Fibroblast of lung (primary cell): ENCODE measurements at regions not wholly inside any gene's neighbourhood (a gene's known extent, or its start where the extent isn't known, plus 50 kb on each side); places are given as distances from the start of the nearest gene placed in this dataset.

Experiments
- DNase-seq, 2 donors: peaks; one replicate each; pipeline versions ENCODE4 v3.0.0 to v3.0.0-alpha.2; 2010; ENCODE audit warnings: low read depth in 2 of 2
- H2AFZ ChIP-seq: 2 replicates; pipeline ENCODE4 v1.5.1; 2012; ENCODE audit warnings: low read length, control low read depth, inconsistent platforms
- H3K27ac ChIP-seq: 2 replicates; pipeline ENCODE4 v1.5.1; 2011; ENCODE audit warnings: low read length, control low read depth; ENCODE audit not compliant: insufficient read depth
- H3K27me3 ChIP-seq: 2 replicates; pipeline ENCODE4 v1.5.1; 2011; ENCODE audit warnings: mild to moderate bottlenecking, low read length; ENCODE audit not compliant: control insufficient read depth, insufficient read depth
- H3K36me3 ChIP-seq: 2 replicates; pipeline ENCODE4 v1.5.1; 2011; ENCODE audit warnings: low read length; ENCODE audit not compliant: control insufficient read depth, insufficient read depth
- H3K4me1 ChIP-seq: 2 replicates; pipeline ENCODE4 v1.5.1; 2011; ENCODE audit warnings: low read length; ENCODE audit not compliant: control insufficient read depth, insufficient read depth; ENCODE audit errors: extremely low read depth
- H3K4me2 ChIP-seq: 2 replicates; pipeline ENCODE4 v1.5.1; 2011; ENCODE audit warnings: low read length, control low read depth; ENCODE audit not compliant: insufficient read depth; ENCODE audit errors: extremely low read depth
- H3K4me3 ChIP-seq, 4 experiments: fragments of 200-600 bp in 1 of 4; sonication (generic) in 1 of 4; replicated peaks in 1 of 4; 2 replicates each; pipeline ENCODE4 v1.5.1; 2011 to 2016; ENCODE audit warnings: low read length in 4 of 4, low read depth in 3 of 4, mild to moderate bottlenecking in 3 of 4, control low read depth in 2 of 4, inconsistent platforms in 1 of 4, mixed read lengths in 1 of 4; ENCODE audit not compliant: insufficient read depth in 1 of 4; ENCODE audit errors: control extremely low read depth in 1 of 4
- H3K79me2 ChIP-seq: 2 replicates; pipeline ENCODE4 v1.5.1; 2012; ENCODE audit warnings: mild to moderate bottlenecking, low read length, inconsistent platforms; ENCODE audit not compliant: control insufficient read depth, insufficient read depth
- H3K9ac ChIP-seq: 2 replicates; pipeline ENCODE4 v1.5.1; 2011; ENCODE audit warnings: mild to moderate bottlenecking, low read length, control low read depth; ENCODE audit not compliant: insufficient read depth
- H3K9me3 ChIP-seq: 2 replicates; pipeline ENCODE4 v1.5.1; 2012; ENCODE audit warnings: low read depth, low read length; ENCODE audit not compliant: control insufficient read depth, insufficient read depth
- H4K20me1 ChIP-seq: 2 replicates; pipeline ENCODE4 v1.5.1; 2011; ENCODE audit warnings: low read length; ENCODE audit not compliant: control insufficient read depth, insufficient read depth; ENCODE audit errors: extremely low read depth
- EZH2 ChIP-seq: IDR thresholded peaks from 2 replicates; pipeline ENCODE4 v1.5.1; 2012; ENCODE audit warnings: low read length, control low read depth, mild to moderate bottlenecking; ENCODE audit errors: missing control alignments
- TF ChIP-seq, protein P1 (sequence below), 2 donors: IDR thresholded peaks in 1 of 2; conservative IDR thresholded peaks in 1 of 2; 1 replicate in 1 of 2; 2 replicates in 1 of 2; pipeline ENCODE4 v1.5.1; 2011 to 2012; ENCODE audit warnings: low read length in 2 of 2, control low read depth in 1 of 2, inconsistent platforms in 1 of 2, low read depth in 1 of 2, mild to moderate bottlenecking in 1 of 2

DNA sequence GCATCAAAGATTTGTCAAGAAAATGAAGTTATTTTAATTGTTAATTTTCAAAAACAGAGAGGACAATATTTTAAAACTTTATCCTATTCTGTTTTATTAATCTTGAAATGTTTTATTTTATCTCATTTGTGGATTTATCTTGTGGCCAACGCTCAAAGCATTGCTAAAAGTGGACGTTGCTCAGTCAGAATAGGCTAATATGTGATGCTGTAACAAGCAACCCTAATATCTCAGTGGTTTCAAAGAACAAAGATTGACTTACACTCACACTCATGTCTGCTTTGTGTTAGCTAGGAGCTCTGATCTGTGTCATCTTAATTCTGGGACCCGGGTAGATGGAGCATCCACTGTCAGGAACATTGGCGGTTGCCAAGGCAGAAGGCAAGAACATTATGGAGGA, 86.0 kb upstream of the PLCL2 start:
- Histone ChIP-seq H3K36me3 (no peaks in the 10 kb centered on the region), H3K4me1 (no peaks in the 10 kb centered on the region), H3K4me3 (no peak overlapping the region), H3K27me3 (no peaks in the 10 kb centered on the region), H3K9ac (no peak overlapping the region), H3K79me2 (no peaks in the 10 kb centered on the region), H3K9me3 (no peaks in the 10 kb centered on the region), H2AFZ (no peak overlapping the region), H4K20me1 (no peaks in the 10 kb centered on the region), H3K4me2 (no peak overlapping the region), H3K27ac (no peak overlapping the region)
- no peak for DNase-seq
- TF ChIP-seq EZH2, result no peak
- TF ChIP-seq, protein P1, sequence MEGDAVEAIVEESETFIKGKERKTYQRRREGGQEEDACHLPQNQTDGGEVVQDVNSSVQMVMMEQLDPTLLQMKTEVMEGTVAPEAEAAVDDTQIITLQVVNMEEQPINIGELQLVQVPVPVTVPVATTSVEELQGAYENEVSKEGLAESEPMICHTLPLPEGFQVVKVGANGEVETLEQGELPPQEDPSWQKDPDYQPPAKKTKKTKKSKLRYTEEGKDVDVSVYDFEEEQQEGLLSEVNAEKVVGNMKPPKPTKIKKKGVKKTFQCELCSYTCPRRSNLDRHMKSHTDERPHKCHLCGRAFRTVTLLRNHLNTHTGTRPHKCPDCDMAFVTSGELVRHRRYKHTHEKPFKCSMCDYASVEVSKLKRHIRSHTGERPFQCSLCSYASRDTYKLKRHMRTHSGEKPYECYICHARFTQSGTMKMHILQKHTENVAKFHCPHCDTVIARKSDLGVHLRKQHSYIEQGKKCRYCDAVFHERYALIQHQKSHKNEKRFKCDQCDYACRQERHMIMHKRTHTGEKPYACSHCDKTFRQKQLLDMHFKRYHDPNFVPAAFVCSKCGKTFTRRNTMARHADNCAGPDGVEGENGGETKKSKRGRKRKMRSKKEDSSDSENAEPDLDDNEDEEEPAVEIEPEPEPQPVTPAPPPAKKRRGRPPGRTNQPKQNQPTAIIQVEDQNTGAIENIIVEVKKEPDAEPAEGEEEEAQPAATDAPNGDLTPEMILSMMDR (conservative IDR thresholded peaks at IDR 0.05 in 1 of 2, IDR thresholded peaks at IDR 0.05 in 1 of 2; ENCODE audit: low read depth in 1 of 2, low read length in 2 of 2), result no peak

DNA sequence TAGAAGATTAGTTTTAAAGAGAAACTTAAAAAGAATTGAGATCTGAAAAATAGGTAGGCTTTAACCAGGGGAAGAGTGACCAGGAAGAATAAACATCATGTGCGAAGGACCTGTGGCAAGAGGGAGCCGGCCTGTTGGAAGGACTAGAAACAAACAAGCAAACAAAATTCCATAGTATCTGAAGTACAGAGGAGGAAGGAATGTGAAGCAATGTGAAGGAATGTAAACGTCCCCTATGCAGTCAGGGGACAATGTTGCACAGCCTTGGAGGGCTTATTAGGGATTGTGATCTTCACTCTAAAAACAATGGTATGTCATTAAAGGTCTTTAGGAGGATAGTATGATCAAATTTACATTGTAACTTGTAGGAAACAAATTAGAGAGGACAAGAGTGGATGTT, 84.4 kb upstream of the PLCL2 start:
- no peaks in the 10 kb centered on the region for H3K79me2 ChIP-seq
- no peaks in the 10 kb centered on the region for H3K4me1 ChIP-seq
- H3K36me3 ChIP-seq, result no peaks in the 10 kb centered on the region
- no peaks in the 10 kb centered on the region for H3K27me3 ChIP-seq
- DNase-seq, result no peak
- H3K4me3 ChIP-seq, result no peak overlapping the region
- no peak for TF ChIP-seq EZH2
- TF ChIP-seq, protein P1 (conservative IDR thresholded peaks at IDR 0.05 in 1 of 2, IDR thresholded peaks at IDR 0.05 in 1 of 2; ENCODE audit: low read depth in 1 of 2, low read length in 2 of 2), result no peak
- H4K20me1 ChIP-seq, result no peaks in the 10 kb centered on the region
- H3K4me2 ChIP-seq, result no peak overlapping the region
- no peak overlapping the region for H2AFZ ChIP-seq
- H3K27ac ChIP-seq, result no peak overlapping the region
- H3K9me3 ChIP-seq, result no peaks in the 10 kb centered on the region
- no peak overlapping the region for H3K9ac ChIP-seq

DNA sequence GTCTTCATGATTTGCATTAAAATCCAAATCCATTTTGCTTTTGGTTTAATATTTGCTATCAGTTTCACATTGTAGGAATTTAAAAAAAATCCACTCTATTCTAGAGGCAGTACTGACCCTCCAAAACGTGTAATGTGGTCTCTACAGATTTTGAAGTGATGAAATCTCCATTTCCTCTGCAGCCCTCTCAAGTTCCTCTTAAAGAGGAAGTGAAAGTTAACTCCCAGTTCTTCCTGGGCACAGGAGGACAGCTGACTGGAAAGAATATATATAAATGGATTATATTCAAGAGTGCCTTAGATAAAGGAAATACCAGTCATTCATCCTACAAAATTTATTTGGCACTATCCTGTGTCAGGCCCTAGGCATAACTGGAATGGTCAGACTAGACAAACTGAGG, 83.5 kb upstream of the PLCL2 start:
- Histone ChIP-seq H3K79me2 (no peaks in the 10 kb centered on the region), H3K4me2 (no peak overlapping the region), H3K4me3 (no peak overlapping the region), H3K27ac (no peak overlapping the region), H3K9ac (no peak overlapping the region), H3K27me3 (no peaks in the 10 kb centered on the region), H2AFZ (no peak overlapping the region), H4K20me1 (no peaks in the 10 kb centered on the region), H3K36me3 (no peaks in the 10 kb centered on the region), H3K9me3 (no peaks in the 10 kb centered on the region), H3K4me1 (no peaks in the 10 kb centered on the region)
- TF ChIP-seq, protein P1 (conservative IDR thresholded peaks at IDR 0.05 in 1 of 2, IDR thresholded peaks at IDR 0.05 in 1 of 2; ENCODE audit: low read depth in 1 of 2, low read length in 2 of 2), result no peak
- no peak for TF ChIP-seq EZH2
- DNase-seq, result no peak
